ENCODE measurements at regions not wholly inside any gene's neighbourhood (a gene's known extent, or its start where the extent isn't known, plus 50 kb on each side); places are given as distances from the start of the nearest gene placed in this dataset.

DNA sequence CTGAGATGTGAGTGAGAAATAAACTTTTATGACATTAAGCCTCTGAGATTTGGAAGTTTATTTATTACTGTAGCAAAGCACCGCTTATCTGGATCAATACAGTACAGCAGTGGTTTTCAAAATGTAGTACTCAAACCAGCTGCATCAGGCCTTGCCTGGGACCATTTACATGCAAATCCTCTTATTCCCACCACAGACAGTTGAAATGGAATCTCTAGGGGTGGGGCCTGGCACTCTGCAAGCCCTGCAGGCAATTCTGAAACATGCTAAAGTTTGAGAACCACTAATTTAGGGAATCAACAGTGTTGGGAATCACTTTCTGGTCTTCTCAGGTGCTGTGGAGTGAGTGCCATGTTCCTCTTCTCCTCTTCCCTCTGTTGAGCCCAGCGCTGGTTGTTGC is 77.8 kb upstream of the TAMM41 start:
- no peak overlapping the region for H3K27ac ChIP-seq (ENCODE audit: low read depth in 2 of 2, low read length in 2 of 2)
- H3K4me1 ChIP-seq (ENCODE audit: control insufficient read depth in 2 of 3, insufficient read depth in 2 of 3, low read depth in 1 of 3, low read length in 3 of 3) = no peaks in the 10 kb centered on the region
- no peak for DNase-seq
- H3K4me3 ChIP-seq (ENCODE audit: low read length in 3 of 3) = no peak overlapping the region
- no peak for FAIRE-seq
- H3K36me3 ChIP-seq (ENCODE audit: control insufficient read depth in 2 of 3, insufficient read depth in 3 of 3, low read length in 3 of 3) = no peaks in the 10 kb centered on the region
- intact Hi-C loops (cut with DNase I) = no loop called here
- no peaks in the 10 kb centered on the region for H3K9me3 ChIP-seq (ENCODE audit: control insufficient read depth in 2 of 3, insufficient read depth in 1 of 3, low read length in 3 of 3)
- TF ChIP-seq, protein P1, sequence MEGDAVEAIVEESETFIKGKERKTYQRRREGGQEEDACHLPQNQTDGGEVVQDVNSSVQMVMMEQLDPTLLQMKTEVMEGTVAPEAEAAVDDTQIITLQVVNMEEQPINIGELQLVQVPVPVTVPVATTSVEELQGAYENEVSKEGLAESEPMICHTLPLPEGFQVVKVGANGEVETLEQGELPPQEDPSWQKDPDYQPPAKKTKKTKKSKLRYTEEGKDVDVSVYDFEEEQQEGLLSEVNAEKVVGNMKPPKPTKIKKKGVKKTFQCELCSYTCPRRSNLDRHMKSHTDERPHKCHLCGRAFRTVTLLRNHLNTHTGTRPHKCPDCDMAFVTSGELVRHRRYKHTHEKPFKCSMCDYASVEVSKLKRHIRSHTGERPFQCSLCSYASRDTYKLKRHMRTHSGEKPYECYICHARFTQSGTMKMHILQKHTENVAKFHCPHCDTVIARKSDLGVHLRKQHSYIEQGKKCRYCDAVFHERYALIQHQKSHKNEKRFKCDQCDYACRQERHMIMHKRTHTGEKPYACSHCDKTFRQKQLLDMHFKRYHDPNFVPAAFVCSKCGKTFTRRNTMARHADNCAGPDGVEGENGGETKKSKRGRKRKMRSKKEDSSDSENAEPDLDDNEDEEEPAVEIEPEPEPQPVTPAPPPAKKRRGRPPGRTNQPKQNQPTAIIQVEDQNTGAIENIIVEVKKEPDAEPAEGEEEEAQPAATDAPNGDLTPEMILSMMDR (IDR thresholded peaks at IDR 0.05; ENCODE audit: borderline replicate concordance, extremely low read depth, insufficient read depth) = no peak
- H3K27me3 ChIP-seq (ENCODE audit: control insufficient read depth, insufficient read depth, low read length) = no peaks in the 10 kb centered on the region
- H3K9ac ChIP-seq (ENCODE audit: low read length in 3 of 3) = no peak overlapping the region

DNA sequence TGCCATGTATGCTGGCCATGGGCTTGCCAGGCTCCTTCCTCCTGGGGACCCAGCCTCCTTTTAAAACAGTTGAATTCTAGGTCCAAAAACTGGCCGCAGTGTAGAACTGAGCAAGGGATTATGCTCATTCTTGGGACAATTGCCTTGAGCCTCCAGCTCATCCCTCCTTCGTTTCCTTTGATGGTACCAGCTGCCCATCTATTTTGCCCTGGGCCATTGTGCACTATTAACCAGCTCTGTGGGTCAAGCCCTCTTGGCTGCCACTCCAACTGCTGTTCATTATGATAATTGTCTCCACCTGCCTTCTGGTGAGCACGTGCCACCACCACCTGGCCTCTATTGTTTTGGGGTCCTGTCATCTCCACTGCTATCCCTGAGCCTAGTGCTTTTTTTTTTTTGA is 75.8 kb upstream of the SYN2 start:
- no peaks in the 10 kb centered on the region for H3K36me3 ChIP-seq (ENCODE audit: control insufficient read depth in 2 of 3, insufficient read depth in 3 of 3, low read length in 3 of 3)
- H3K4me1 ChIP-seq (ENCODE audit: control insufficient read depth in 2 of 3, insufficient read depth in 2 of 3, low read depth in 1 of 3, low read length in 3 of 3) = no peaks in the 10 kb centered on the region
- H3K27ac ChIP-seq (ENCODE audit: low read depth in 2 of 2, low read length in 2 of 2) = no peak overlapping the region
- intact Hi-C loops (cut with DNase I) = no loop called here
- FAIRE-seq = no peak
- TF ChIP-seq, protein P1 (IDR thresholded peaks at IDR 0.05; ENCODE audit: borderline replicate concordance, extremely low read depth, insufficient read depth) = no peak
- H3K9ac ChIP-seq (ENCODE audit: low read length in 3 of 3) = no peak overlapping the region
- H3K9me3 ChIP-seq (ENCODE audit: control insufficient read depth in 2 of 3, insufficient read depth in 1 of 3, low read length in 3 of 3) = no peaks in the 10 kb centered on the region
- no peaks in the 10 kb centered on the region for H3K27me3 ChIP-seq (ENCODE audit: control insufficient read depth, insufficient read depth, low read length)
- no peak for DNase-seq
- no peak overlapping the region for H3K4me3 ChIP-seq (ENCODE audit: low read length in 3 of 3)

GRCh38 chr3:11929531-11929930 is 74.7 kb upstream of the SYN2 start:
- H3K36me3 ChIP-seq (ENCODE audit: control insufficient read depth in 2 of 3, insufficient read depth in 3 of 3, low read length in 3 of 3) = no peaks in the 10 kb centered on the region
- TF ChIP-seq, protein P1 (IDR thresholded peaks at IDR 0.05; ENCODE audit: borderline replicate concordance, extremely low read depth, insufficient read depth) = no peak
- H3K4me3 ChIP-seq (ENCODE audit: low read length in 3 of 3) = no peak overlapping the region
- no peaks in the 10 kb centered on the region for H3K4me1 ChIP-seq (ENCODE audit: control insufficient read depth in 2 of 3, insufficient read depth in 2 of 3, low read depth in 1 of 3, low read length in 3 of 3)
- H3K27me3 ChIP-seq (ENCODE audit: control insufficient read depth, insufficient read depth, low read length) = no peaks in the 10 kb centered on the region
- intact Hi-C loops (cut with DNase I) = no loop called here
- H3K9ac ChIP-seq (ENCODE audit: low read length in 3 of 3) = no peak overlapping the region
- H3K9me3 ChIP-seq (ENCODE audit: control insufficient read depth in 2 of 3, insufficient read depth in 1 of 3, low read length in 3 of 3) = no peaks in the 10 kb centered on the region
- no peak overlapping the region for H3K27ac ChIP-seq (ENCODE audit: low read depth in 2 of 2, low read length in 2 of 2)
- FAIRE-seq = no peak
- no peak for DNase-seq

- Histone ChIP-seq H3K4me1 (ENCODE audit: control insufficient read depth in 2 of 3, insufficient read depth in 2 of 3, low read depth in 1 of 3, low read length in 3 of 3) (no peaks in the 10 kb centered on the region), H3K9ac (ENCODE audit: low read length in 3 of 3) (no peak overlapping the region), H3K36me3 (ENCODE audit: control insufficient read depth in 2 of 3, insufficient read depth in 3 of 3, low read length in 3 of 3) (no peaks in the 10 kb centered on the region), H3K27me3 (ENCODE audit: control insufficient read depth, insufficient read depth, low read length) (no peaks in the 10 kb centered on the region), H3K4me3 (ENCODE audit: low read length in 3 of 3) (no peak overlapping the region), H3K9me3 (ENCODE audit: control insufficient read depth in 2 of 3, insufficient read depth in 1 of 3, low read length in 3 of 3) (no peaks in the 10 kb centered on the region), H3K27ac (ENCODE audit: low read depth in 2 of 2, low read length in 2 of 2) (no peak overlapping the region)
- intact Hi-C loops (cut with DNase I) = no loop called here
- DNase-seq (no peak), FAIRE-seq (no peak)
- TF ChIP-seq, protein P1 (IDR thresholded peaks at IDR 0.05; ENCODE audit: borderline replicate concordance, extremely low read depth, insufficient read depth) = no peak
Measured at GRCh38 chr3:11930084-11930483, 74.1 kb upstream of the SYN2 start.

Measured in kidney (tissue), 13 donors.